NB4 (cell line): ENCODE measurements at regions not wholly inside any gene's neighbourhood (a gene's known extent, or its start where the extent isn't known, plus 50 kb on each side); places are given as distances from the start of the nearest gene placed in this dataset.
"Not testable (repeated sequence)": the region's sequence is repeated elsewhere in the genome, so short reads cannot be mapped to it uniquely, and the experiment has no call there.

Experiments used
- DNase-seq: peaks from one replicate; pipeline ENCODE4 v3.0.0; 2010; ENCODE audit warnings: low read depth
- H3K4me3 ChIP-seq: one replicate; pipeline ENCODE4 v1.5.1; 2011; ENCODE audit warnings: mild to moderate bottlenecking, low read depth, low read length, moderate library complexity
- CTCF ChIP-seq: IDR thresholded peaks from one replicate; pipeline ENCODE4 v1.5.1; 2012; ENCODE audit warnings: low read depth, low read length
- MAX ChIP-seq: IDR thresholded peaks from 2 replicates; pipeline ENCODE4 v1.6.1; 2011; ENCODE audit warnings: low read depth, low read length
- MYC ChIP-seq: IDR thresholded peaks from 2 replicates; pipeline ENCODE4 v1.6.1; 2011; ENCODE audit warnings: low read depth, low read length
- POLR2A ChIP-seq: IDR thresholded peaks from 2 replicates; pipeline ENCODE4 v1.6.1; 2011; ENCODE audit warnings: mild to moderate bottlenecking; ENCODE audit not compliant: insufficient read length; ENCODE audit errors: extremely low read depth

GRCh38 chr7:42567051-42567450, 330.0 kb upstream of the GLI3 start:
- no peak for DNase-seq
- TF ChIP-seq POLR2A (no peak), MYC (no peak), CTCF (no peak), MAX (no peak)
- H3K4me3 ChIP-seq = no peak overlapping the region

GRCh38 chr7:42561797-42562196, 324.8 kb upstream of the GLI3 start:
- no peak for DNase-seq
- TF ChIP-seq POLR2A (no peak), MAX (no peak), CTCF (no peak), MYC (no peak)
- H3K4me3 ChIP-seq = no peak overlapping the region

- H3K4me3 ChIP-seq = no peak overlapping the region
- TF ChIP-seq POLR2A (no peak), MAX (no peak), MYC (no peak), CTCF (no peak)
Observed at GRCh38 chr7:42560866-42561265, 323.9 kb upstream of the GLI3 start.

GRCh38 chr7:42554932-42555331, 317.9 kb upstream of the GLI3 start:
- not testable (repeated sequence) for DNase-seq, H3K4me3 ChIP-seq

More at GRCh38 chr7:42560866-42561265, 323.9 kb upstream of the GLI3 start:
- no peak for DNase-seq

- H3K4me3 ChIP-seq = no peak overlapping the region
- TF ChIP-seq MAX (no peak), POLR2A (no peak)
- DNase-seq = no peak
Observed at GRCh38 chr7:42552227-42552626, 315.2 kb upstream of the GLI3 start.

GRCh38 chr7:42550706-42551470, 313.9 kb upstream of the GLI3 start:
- TF ChIP-seq CTCF (no peak), POLR2A (no peak), MYC (no peak), MAX (no peak)
- DNase-seq = no peak
- no peak overlapping the region for H3K4me3 ChIP-seq

GRCh38 chr7:42549866-42550485, 313.0 kb upstream of the GLI3 start:
- no peak for DNase-seq
- TF ChIP-seq POLR2A = no peak
- TF ChIP-seq CTCF = no peak
- no peak for TF ChIP-seq MAX
- TF ChIP-seq MYC = no peak

More at GRCh38 chr7:42549866-42550485, 313.0 kb upstream of the GLI3 start:
- no peak overlapping the region for H3K4me3 ChIP-seq
